ENCODE measurements at regions not wholly inside any gene's neighbourhood (a gene's known extent, or its start where the extent isn't known, plus 50 kb on each side); places are given as distances from the start of the nearest gene placed in this dataset.

- no peak for DNase-seq
These were observed 236.1 kb downstream of the KCNA4 start for GRCh38 chr11:29780756-29781155.

GRCh38 chr11:29773656-29774264 lies 243.1 kb downstream of the KCNA4 start:
- no peak for DNase-seq

- DNase-seq: no peak
These were observed 260.0 kb downstream of the KCNA4 start for GRCh38 chr11:29756871-29757270.

- DNase-seq: no peak
These were observed 261.4 kb downstream of the KCNA4 start for GRCh38 chr11:29755474-29755873.

GRCh38 chr11:29751618-29752017 lies 265.2 kb downstream of the KCNA4 start:
- no peak for DNase-seq

- DNase-seq: no peak
These were observed 266.4 kb downstream of the KCNA4 start for GRCh38 chr11:29750392-29750791.

- no peak for DNase-seq
These were observed 282.5 kb downstream of the KCNA4 start for GRCh38 chr11:29734287-29734686.

GRCh38 chr11:29713831-29714320 lies 303.0 kb downstream of the KCNA4 start:
- no peak for DNase-seq

GRCh38 chr11:29712616-29713015 lies 304.2 kb downstream of the KCNA4 start:
- no peak for DNase-seq

- DNase-seq: no peak
These were observed 308.9 kb downstream of the KCNA4 start for GRCh38 chr11:29707924-29708323.

- DNase-seq: no peak
These were observed 331.5 kb downstream of the KCNA4 start for GRCh38 chr11:29685361-29685760.

- no peak for DNase-seq
These were observed 334.0 kb downstream of the KCNA4 start for GRCh38 chr11:29682856-29683255.

- no peak for DNase-seq
These were observed 336.8 kb downstream of the KCNA4 start for GRCh38 chr11:29679996-29680395.

- no peak for DNase-seq
These were observed 339.8 kb downstream of the KCNA4 start for GRCh38 chr11:29676993-29677392.

- DNase-seq: no peak
These were observed 347.5 kb downstream of the KCNA4 start for GRCh38 chr11:29669310-29669709.

GRCh38 chr11:29657709-29658108 lies 359.1 kb downstream of the KCNA4 start:
- DNase-seq: no peak

GRCh38 chr11:29656597-29656996 lies 360.2 kb downstream of the KCNA4 start:
- DNase-seq: no peak

- no peak for DNase-seq
These were observed 371.5 kb downstream of the KCNA4 start for GRCh38 chr11:29645373-29645772.

- DNase-seq: no peak
These were observed 375.6 kb downstream of the KCNA4 start for GRCh38 chr11:29641201-29641600.

GRCh38 chr11:29634744-29635143 lies 382.1 kb downstream of the KCNA4 start:
- no peak for DNase-seq

- DNase-seq: no peak
These were observed 382.6 kb downstream of the KCNA4 start for GRCh38 chr11:29634244-29634643.

- no peak for DNase-seq
These were observed 387.5 kb downstream of the KCNA4 start for GRCh38 chr11:29629286-29629685.

GRCh38 chr11:29628609-29629008 lies 388.2 kb downstream of the KCNA4 start:
- no peak for DNase-seq

GRCh38 chr11:29627541-29627940 lies 389.3 kb downstream of the KCNA4 start:
- no peak for DNase-seq

GRCh38 chr11:29623144-29623722 lies 393.6 kb downstream of the KCNA4 start:
- no peak for DNase-seq

All from CD4-positive, alpha-beta T cell treated with Interleukin-4 for 1 hour (primary cell).